GM23338 (cell line): ENCODE measurements at regions not wholly inside any gene's neighbourhood (a gene's known extent, or its start where the extent isn't known, plus 50 kb on each side); places are given as distances from the start of the nearest gene placed in this dataset.

ENCODE experiments used
- ATAC-seq: fragments of 200-7000 bp; cut with Tn5 transposase; 3 replicates; pipeline ENCODE4 v1.9.1; 2020
- DNase-seq: peaks from one replicate; pipeline ENCODE4 v3.0.0-alpha.2; 2015; ENCODE audit warnings: low spot score
- H2AFZ ChIP-seq: fragments of 200-600 bp; sonication (generic); 2 replicates; pipeline ENCODE4 v1.8.0; 2016; ENCODE audit warnings: antibody characterized with exemption, mild to moderate bottlenecking, moderate library complexity
- H3F3A ChIP-seq: fragments of 200-600 bp; sonication (generic); replicated peaks from 2 replicates; pipeline ENCODE4 v1.8.0; 2017; ENCODE audit warnings: antibody characterized with exemption, mixed run types, low read depth
- H3K27ac ChIP-seq: fragments of 200-600 bp; sonication (generic); 2 replicates; pipeline ENCODE4 v1.6.1; 2016; ENCODE audit warnings: low read depth
- H3K27me3 ChIP-seq: fragments of 200-600 bp; sonication (generic); 2 replicates; pipeline ENCODE4 v1.8.0; 2016; ENCODE audit warnings: mild to moderate bottlenecking, mixed run types, moderate library complexity; ENCODE audit not compliant: insufficient read depth
- H3K36me3 ChIP-seq: fragments of 200-600 bp; sonication (generic); 2 replicates; pipeline ENCODE4 v1.8.0; 2016; ENCODE audit warnings: mild to moderate bottlenecking; ENCODE audit not compliant: insufficient read depth
- H3K4me1 ChIP-seq: fragments of 200-600 bp; sonication (generic); 2 replicates; pipeline ENCODE4 v1.8.0; 2016; ENCODE audit warnings: mild to moderate bottlenecking, moderate library complexity; ENCODE audit not compliant: insufficient read depth
- H3K4me2 ChIP-seq: fragments of 200-600 bp; sonication (generic); 2 replicates; pipeline ENCODE4 v1.7.1; 2017; ENCODE audit warnings: mixed run types
- H3K4me3 ChIP-seq: fragments of 200-600 bp; sonication (generic); 2 replicates; pipeline ENCODE4 v1.6.1; 2016; ENCODE audit warnings: mixed run types
- H3K79me2 ChIP-seq: fragments of 200-600 bp; sonication (generic); replicated peaks from 2 replicates; pipeline ENCODE4 v1.8.0; 2017; ENCODE audit warnings: mild to moderate bottlenecking; ENCODE audit not compliant: insufficient read depth
- H3K9me2 ChIP-seq: fragments of 200-600 bp; sonication (generic); 2 replicates; pipeline ENCODE4 v1.8.0; 2017; ENCODE audit not compliant: insufficient read depth
- H4K20me1 ChIP-seq: fragments of 200-600 bp; sonication (generic); replicated peaks from 2 replicates; pipeline ENCODE4 v1.8.0; 2017; ENCODE audit warnings: mild to moderate bottlenecking; ENCODE audit not compliant: insufficient read depth
- H3K27ac Mint-ChIP-seq: 2 replicates; pipeline ENCODE4 v1.8.0; 2020; ENCODE audit warnings: inconsistent platforms, mild to moderate bottlenecking, moderate library complexity, mixed read lengths
- H3K27me3 Mint-ChIP-seq: 3 replicates; pipeline ENCODE4 v1.8.0; 2022; ENCODE audit warnings: low read depth, mild to moderate bottlenecking, moderate library complexity, mixed read lengths, inconsistent platforms; ENCODE audit not compliant: insufficient read depth, poor library complexity
- H3K36me3 Mint-ChIP-seq: 3 replicates; pipeline ENCODE4 v1.8.0; 2021; ENCODE audit warnings: low read depth, mild to moderate bottlenecking, inconsistent platforms, moderate library complexity, mixed read lengths
- H3K4me1 Mint-ChIP-seq: 3 replicates; pipeline ENCODE4 v1.8.0; 2020; ENCODE audit warnings: mild to moderate bottlenecking, inconsistent platforms, mixed read lengths
- H3K4me3 Mint-ChIP-seq: 3 replicates; pipeline ENCODE4 v1.8.0; 2021; ENCODE audit warnings: moderate library complexity, mild to moderate bottlenecking, inconsistent platforms, mixed read lengths
- H3K9me3 Mint-ChIP-seq: 3 replicates; pipeline ENCODE4 v1.8.0; 2020; ENCODE audit warnings: moderate library complexity, mild to moderate bottlenecking, inconsistent platforms, mixed read lengths
- EZH2phosphoT487 ChIP-seq: fragments of 200-600 bp; sonication (generic); IDR thresholded peaks from one replicate; pipeline ENCODE4 v1.8.1; 2018; ENCODE audit warnings: antibody characterized with exemption; ENCODE audit not compliant: unreplicated experiment
- NANOG ChIP-seq: IDR thresholded peaks from 2 replicates; pipeline ENCODE4 v1.6.1; 2016; ENCODE audit warnings: antibody characterized with exemption, borderline replicate concordance
- POLR2AphosphoS5 ChIP-seq: IDR thresholded peaks from 2 replicates; pipeline ENCODE4 v1.6.1; 2016; ENCODE audit warnings: antibody characterized with exemption, low read depth
- STAT1 ChIP-seq: IDR thresholded peaks from one replicate; pipeline ENCODE4 v1.6.1; 2016; ENCODE audit warnings: antibody characterized with exemption; ENCODE audit not compliant: unreplicated experiment
- ZNF114 ChIP-seq: fragments of 250-450 bp; sonication (Bioruptor Pico); IDR thresholded peaks from 2 replicates; pipeline ENCODE4 v1.5.0; 2020; ENCODE audit warnings: mild to moderate bottlenecking, moderate library complexity
- ZNF331 ChIP-seq: fragments of 250-450 bp; sonication (Bioruptor Pico); IDR thresholded peaks from 2 replicates; pipeline ENCODE4 v1.5.0; 2020; ENCODE audit warnings: low read depth, mild to moderate bottlenecking, moderate library complexity
- ZNF462 ChIP-seq: fragments of 250-450 bp; sonication (Bioruptor Pico); IDR thresholded peaks from 2 replicates; pipeline ENCODE4 v1.5.0; 2020; ENCODE audit warnings: mild to moderate bottlenecking, moderate library complexity
- TF ChIP-seq, protein P1 (sequence below): IDR thresholded peaks from one replicate; pipeline ENCODE4 v1.6.1; 2018; ENCODE audit warnings: antibody characterized with exemption; ENCODE audit not compliant: unreplicated experiment

DNA sequence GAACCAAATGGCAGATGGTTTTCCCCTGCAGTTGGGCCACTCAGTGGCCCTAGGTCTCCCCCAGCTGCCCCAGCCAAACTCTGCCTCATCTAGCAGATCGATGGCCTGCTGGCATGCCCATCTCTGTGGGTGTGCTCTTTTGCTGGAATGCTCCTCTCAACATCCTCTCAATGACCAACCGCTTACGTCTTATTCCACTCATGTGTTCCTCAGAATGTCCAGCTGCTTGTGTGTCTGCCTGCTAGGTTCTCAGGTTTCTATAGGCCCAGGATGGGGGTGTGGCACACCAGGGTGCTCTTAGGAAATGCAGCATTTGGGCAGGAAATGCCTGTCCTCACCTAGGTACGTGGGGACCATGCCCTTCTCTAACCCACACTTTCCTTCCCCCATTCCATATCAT is 509.9 kb upstream of the SYNCRIP start:
- H3K9me2 ChIP-seq: peaks cover 4% of the 10 kb centered on the region; the same call in 1 of the 2 replicates
- TF ChIP-seq ZNF114 (CRISPR knock-in tag) (no peak), ZNF331 (CRISPR knock-in tag) (no peak), NANOG (no peak), EZH2phosphoT487 (no peak), POLR2AphosphoS5 (no peak), STAT1 (no peak), ZNF462 (CRISPR knock-in tag) (no peak)
- TF ChIP-seq, protein P1, sequence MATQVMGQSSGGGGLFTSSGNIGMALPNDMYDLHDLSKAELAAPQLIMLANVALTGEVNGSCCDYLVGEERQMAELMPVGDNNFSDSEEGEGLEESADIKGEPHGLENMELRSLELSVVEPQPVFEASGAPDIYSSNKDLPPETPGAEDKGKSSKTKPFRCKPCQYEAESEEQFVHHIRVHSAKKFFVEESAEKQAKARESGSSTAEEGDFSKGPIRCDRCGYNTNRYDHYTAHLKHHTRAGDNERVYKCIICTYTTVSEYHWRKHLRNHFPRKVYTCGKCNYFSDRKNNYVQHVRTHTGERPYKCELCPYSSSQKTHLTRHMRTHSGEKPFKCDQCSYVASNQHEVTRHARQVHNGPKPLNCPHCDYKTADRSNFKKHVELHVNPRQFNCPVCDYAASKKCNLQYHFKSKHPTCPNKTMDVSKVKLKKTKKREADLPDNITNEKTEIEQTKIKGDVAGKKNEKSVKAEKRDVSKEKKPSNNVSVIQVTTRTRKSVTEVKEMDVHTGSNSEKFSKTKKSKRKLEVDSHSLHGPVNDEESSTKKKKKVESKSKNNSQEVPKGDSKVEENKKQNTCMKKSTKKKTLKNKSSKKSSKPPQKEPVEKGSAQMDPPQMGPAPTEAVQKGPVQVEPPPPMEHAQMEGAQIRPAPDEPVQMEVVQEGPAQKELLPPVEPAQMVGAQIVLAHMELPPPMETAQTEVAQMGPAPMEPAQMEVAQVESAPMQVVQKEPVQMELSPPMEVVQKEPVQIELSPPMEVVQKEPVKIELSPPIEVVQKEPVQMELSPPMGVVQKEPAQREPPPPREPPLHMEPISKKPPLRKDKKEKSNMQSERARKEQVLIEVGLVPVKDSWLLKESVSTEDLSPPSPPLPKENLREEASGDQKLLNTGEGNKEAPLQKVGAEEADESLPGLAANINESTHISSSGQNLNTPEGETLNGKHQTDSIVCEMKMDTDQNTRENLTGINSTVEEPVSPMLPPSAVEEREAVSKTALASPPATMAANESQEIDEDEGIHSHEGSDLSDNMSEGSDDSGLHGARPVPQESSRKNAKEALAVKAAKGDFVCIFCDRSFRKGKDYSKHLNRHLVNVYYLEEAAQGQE: no peak
- 0 out of 2 replicates have a peak, but pooled peaks cover 3% of the 10 kb centered on the region for H3K27me3 ChIP-seq
- H3K4me1 Mint-ChIP-seq: peaks cover 19% of the 10 kb centered on the region
- peaks cover 4% of the 10 kb centered on the region for H3K27me3 Mint-ChIP-seq
- no peaks in the 10 kb centered on the region; the same call in 1 of the 3 replicates for H3K9me3 Mint-ChIP-seq
- H3K27ac Mint-ChIP-seq: no peak overlapping the region
- H3K27ac ChIP-seq: no peak overlapping the region
- no peaks in the 10 kb centered on the region for H3K36me3 Mint-ChIP-seq
- no peaks in the 10 kb centered on the region for H3K36me3 ChIP-seq
- peaks cover 12% of the 10 kb centered on the region for H3K4me1 ChIP-seq
- H3K4me2 ChIP-seq: no peak overlapping the region
- H3K4me3 Mint-ChIP-seq: no peak overlapping the region
- DNase-seq (peak; percentile 28), ATAC-seq (no peak; the same call in 2 of the 3 replicates)
- H3K79me2 ChIP-seq: no peaks in the 10 kb centered on the region
- H3K4me3 ChIP-seq: no peak overlapping the region
- H4K20me1 ChIP-seq: no peaks in the 10 kb centered on the region
- no peaks in the 10 kb centered on the region for H3F3A ChIP-seq
- 0 out of 2 replicates have a peak overlapping the region, but pooled peaks have one; percentile 19 for H2AFZ ChIP-seq
